Astrocyte of the spinal cord (primary cell): ENCODE measurements at regions not wholly inside any gene's neighbourhood (a gene's known extent, or its start where the extent isn't known, plus 50 kb on each side); places are given as distances from the start of the nearest gene placed in this dataset.
"Not testable (repeated sequence)": the region's sequence is repeated elsewhere in the genome, so short reads cannot be mapped to it uniquely, and the experiment has no call there.

ENCODE experiments used
- DNase-seq: peaks from one replicate; pipeline ENCODE4 v3.0.0; 2011; ENCODE audit warnings: low read depth, low spot score
- H3K4me3 ChIP-seq: 2 replicates; pipeline ENCODE4 v1.5.1; 2011; ENCODE audit warnings: low read depth, mild to moderate bottlenecking, low read length, moderate library complexity
- CTCF ChIP-seq: IDR thresholded peaks from 2 replicates; pipeline ENCODE4 v1.5.1; 2012; ENCODE audit warnings: low read depth, mild to moderate bottlenecking, low read length, inconsistent platforms
- in situ Hi-C: cut with HindIII; loops from 2 replicates; pipeline ENCODE4 v1.10.0; 2017; ENCODE audit warnings: low sequenced_read_pairs

- no peak overlapping the region for H3K4me3 ChIP-seq
- in situ Hi-C loops: no loop called here
- TF ChIP-seq CTCF: no peak
- DNase-seq: no peak
Observed at GRCh38 chr16:51267681-51268080, 116.6 kb upstream of the SALL1 start.

GRCh38 chr16:51262428-51262827 is 111.4 kb upstream of the SALL1 start:
- in situ Hi-C loops: no loop called here
- no peak for DNase-seq
- TF ChIP-seq CTCF: no peak
- no peak overlapping the region for H3K4me3 ChIP-seq

- no peak overlapping the region for H3K4me3 ChIP-seq
- in situ Hi-C loops: no loop called here
- TF ChIP-seq CTCF: no peak
- DNase-seq: no peak
Observed at GRCh38 chr16:51261919-51262318, 110.8 kb upstream of the SALL1 start.

GRCh38 chr16:51255349-51255972 is 104.4 kb upstream of the SALL1 start:
- no peak for TF ChIP-seq CTCF
- no peak overlapping the region for H3K4me3 ChIP-seq
- no peak for DNase-seq
- in situ Hi-C loops: no loop called here

- in situ Hi-C loops, DNase-seq, H3K4me3 ChIP-seq: not testable (repeated sequence)
Observed at GRCh38 chr16:51254390-51254789, 103.3 kb upstream of the SALL1 start.

- no peak for TF ChIP-seq CTCF
- no peak for DNase-seq
- in situ Hi-C loops: no loop called here
- no peak overlapping the region for H3K4me3 ChIP-seq
Observed at GRCh38 chr16:51248217-51248616, 97.1 kb upstream of the SALL1 start.

GRCh38 chr16:51245658-51245995 is 94.6 kb upstream of the SALL1 start:
- H3K4me3 ChIP-seq: no peak overlapping the region
- in situ Hi-C loops: no loop called here
- TF ChIP-seq CTCF: no peak
- DNase-seq: no peak
